Globus pallidus (tissue), 1 donor: ENCODE measurements at regions not wholly inside any gene's neighbourhood (a gene's known extent, or its start where the extent isn't known, plus 50 kb on each side); places are given as distances from the start of the nearest gene placed in this dataset.
A peak's percentile ranks its signal among the peaks of the same experiment; 100 is the strongest.

Experiments
- DNase-seq: peaks from one replicate; pipeline ENCODE4 v3.0.0-alpha.2; 2015; ENCODE audit warnings: low spot score

DNA sequence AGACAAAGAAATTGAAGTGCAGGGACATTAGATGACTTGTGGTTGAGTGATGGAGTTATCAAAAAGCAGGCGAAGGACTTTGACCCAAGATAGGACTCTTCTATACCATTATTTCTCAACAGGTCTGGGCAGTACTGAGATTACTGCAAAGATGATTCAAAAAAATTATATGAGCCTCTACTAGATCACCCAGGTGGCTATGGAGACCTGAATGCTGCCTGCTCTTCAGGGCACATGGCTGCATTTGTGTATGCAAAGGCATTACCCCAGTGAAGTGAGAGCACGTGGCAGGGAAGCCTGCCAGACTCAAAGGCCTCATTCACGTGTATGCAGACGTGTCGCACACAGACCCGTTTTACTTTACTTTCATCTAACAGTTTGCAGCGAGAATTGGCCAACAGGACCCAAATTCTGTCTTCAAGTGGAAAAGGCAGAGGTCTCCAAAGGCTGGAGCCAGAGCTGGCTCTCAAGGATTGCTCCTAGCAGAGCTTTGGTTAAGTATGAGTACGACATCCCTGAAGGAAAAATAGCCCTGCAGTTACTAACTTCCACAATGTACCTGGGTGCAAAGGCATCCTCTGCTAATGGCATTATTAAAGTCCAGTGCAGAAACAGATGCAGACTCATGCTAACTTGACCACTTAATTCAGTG lies 113.8 kb upstream of the ARMC2 start:
- no peak for DNase-seq

- no peak for DNase-seq
These were observed 112.8 kb upstream of the ARMC2 start for GRCh38 chr6:108735310-108736001.

- no peak for DNase-seq
These were observed 112.2 kb upstream of the ARMC2 start for GRCh38 chr6:108736002-108736361.

DNA sequence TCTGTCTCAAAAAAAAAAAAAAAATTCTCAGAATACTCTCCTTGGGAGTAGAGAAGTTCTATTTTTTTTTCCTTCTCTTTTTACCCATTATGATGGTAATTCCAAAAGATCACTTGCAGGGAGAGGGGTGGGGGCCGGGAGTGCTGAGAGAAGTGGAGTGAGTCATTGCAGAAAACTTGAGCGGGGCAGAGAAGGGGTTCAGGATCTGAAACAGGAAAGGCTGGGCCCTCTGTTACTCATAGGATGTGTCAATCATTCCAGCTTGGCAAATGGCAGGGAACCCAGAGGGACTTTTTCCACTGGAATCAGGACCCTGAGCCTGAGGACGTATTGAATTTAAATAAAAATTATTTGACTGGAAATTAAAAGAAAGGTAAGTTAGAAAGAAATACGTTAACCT lies 111.4 kb upstream of the ARMC2 start:
- no peak for DNase-seq

GRCh38 chr6:108737594-108738546 lies 110.4 kb upstream of the ARMC2 start:
- DNase-seq: no peak

DNA sequence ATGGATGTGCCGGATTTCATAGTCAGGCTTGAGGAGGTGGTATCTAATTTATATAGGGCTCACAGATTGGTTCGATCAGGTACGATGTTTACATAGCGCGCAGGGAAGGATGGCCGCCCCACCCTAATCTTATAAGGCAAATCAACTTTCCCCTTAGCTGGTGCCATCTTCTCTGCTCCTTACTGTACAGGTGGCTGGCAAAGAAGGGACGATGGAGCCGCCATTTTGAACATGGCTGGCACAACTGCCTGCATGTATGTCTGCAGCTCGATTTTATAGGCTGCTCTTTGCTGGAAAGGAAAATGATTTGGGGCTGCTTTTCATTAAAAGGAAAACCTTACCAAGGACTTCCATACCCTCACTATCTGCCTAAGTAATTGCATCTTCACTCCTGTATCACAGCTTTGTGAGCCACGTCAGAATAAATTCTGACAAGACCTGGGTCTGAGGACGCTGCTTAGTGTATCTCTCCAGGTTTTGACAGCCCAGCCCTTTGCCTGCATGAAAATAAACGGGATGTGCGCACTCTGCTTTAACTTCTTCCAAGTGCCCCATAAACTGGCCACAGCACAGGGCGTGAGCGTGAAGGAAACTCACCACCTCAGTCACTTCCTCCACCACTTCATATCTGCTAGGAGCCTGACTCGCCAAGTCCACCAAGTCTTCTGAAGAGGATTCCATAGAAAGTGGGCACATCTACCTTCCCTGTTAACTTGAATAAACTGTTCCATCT lies 109.4 kb upstream of the ARMC2 start:
- no peak for DNase-seq

- DNase-seq: no peak
These were observed 108.5 kb upstream of the ARMC2 start for GRCh38 chr6:108739496-108740330.

DNA sequence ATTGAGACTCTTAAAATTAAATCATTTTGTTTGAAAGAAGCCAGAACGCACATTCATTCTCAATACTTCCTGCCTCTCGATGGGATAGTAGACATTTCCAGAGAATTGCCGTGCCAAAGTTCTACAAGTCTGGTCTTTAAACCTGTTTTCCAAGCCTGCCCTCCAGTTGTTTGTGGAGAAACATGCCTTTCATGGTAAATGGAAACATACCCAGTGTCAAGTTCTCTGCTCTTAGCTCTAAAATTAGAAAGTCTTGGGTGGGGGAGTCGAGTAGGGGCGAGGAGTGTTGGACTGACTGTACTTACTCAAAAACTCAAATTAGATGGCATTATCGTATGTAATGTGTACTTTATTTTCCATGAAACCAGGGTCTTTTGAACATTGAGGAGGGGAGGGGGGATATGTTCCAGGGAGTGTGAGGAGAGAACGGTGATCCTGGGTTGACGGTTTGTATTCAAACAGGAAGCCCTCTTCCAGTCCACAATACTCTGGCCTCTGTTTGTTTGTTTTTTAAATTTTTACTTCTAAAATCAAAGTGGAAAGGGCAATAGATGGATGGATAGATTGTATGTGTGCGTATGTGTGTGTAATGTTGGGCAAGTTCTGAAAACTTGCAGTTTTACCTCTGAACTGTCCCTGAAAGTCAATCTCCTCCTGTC lies 106.8 kb upstream of the ARMC2 start:
- no peak for DNase-seq

- no peak for DNase-seq
These were observed 106.2 kb upstream of the ARMC2 start for GRCh38 chr6:108742041-108742440.

DNA sequence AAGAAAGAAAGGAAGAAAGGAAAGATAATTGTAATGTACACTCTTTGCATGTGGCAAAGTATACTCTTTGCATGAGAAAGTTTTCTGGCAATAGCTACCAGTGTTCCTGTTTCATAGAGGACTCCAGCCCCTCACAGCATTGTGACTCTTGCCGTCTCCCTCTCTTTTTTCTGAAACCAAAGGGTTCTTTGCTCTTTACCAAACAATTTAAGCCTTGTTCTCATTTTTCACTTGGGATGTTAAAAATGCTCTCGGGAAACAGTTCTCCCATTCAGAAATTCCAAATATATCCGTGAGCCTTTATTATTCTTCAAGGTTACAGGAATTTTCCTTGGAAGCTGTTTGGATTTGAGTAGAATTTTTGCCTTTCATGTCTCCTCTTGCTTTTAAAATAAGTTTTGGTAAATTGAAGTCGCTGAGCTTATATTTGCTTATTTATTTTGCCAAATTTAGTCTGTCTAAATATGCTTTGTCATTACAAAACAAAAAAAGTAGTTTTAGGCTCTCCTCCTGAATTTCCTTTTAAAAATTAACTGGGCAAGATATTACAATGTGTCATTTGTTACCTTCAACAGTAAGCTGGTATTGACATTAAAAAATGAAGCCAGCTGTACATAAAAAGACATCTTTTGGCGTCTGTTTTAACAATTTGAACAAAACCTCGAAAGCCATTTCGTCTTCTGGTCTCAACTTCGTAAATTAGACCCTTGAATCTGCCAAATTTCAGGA lies 103.8 kb upstream of the ARMC2 start:
- DNase-seq: peak; percentile 51

GRCh38 chr6:108744996-108745395 lies 103.2 kb upstream of the ARMC2 start:
- DNase-seq: peak; percentile 22

DNA sequence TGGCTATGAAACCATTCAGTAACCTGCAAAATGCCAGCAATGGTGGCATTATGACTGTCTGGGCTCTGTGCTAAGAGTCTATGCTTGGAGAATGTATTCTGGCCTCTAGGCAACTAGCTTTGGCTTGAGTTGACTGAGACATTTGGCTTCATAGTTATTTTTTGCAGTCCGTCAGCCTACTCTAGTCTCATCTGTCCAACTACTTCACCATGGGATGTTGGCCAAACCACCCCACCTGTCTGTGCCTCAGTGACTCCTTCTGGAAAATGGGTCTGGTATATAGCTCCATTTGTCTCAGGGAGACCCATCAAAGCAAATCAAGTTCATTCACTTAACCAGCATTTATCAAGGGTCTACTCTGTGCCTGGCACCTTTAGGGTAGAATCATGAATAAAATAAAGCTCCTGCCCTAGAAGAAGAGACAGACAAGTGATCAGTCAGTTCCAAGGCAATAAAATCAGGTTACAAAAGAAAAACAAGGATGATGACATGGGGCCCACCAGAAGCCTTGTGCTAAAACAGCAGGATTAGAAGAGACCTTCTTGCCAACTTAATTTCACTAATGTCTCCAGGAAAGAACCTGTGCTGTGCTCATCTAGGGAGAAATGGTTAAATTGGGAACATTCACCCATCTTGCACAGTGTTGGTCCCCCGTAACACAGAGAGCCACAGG lies 102.4 kb upstream of the ARMC2 start:
- DNase-seq: no peak

DNA sequence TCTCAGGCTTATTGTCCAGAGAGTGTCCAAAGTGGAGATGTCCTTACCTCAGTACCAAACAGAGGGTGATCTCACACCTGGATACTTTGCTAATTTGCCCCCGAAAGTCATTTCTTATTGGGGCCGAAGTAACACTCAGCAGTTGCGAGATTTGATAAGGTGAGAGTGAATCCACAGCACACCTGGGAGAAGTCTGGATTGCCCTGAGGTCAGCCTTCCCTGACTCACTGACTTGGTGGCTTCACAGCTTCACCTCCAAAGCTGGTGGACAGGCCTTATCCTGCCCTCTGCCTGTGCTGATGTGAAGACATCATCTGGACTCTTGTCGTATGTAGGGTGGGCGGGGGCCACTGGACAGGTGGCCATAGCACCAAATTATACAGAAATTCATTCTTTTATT lies 101.9 kb upstream of the ARMC2 start:
- no peak for DNase-seq

DNA sequence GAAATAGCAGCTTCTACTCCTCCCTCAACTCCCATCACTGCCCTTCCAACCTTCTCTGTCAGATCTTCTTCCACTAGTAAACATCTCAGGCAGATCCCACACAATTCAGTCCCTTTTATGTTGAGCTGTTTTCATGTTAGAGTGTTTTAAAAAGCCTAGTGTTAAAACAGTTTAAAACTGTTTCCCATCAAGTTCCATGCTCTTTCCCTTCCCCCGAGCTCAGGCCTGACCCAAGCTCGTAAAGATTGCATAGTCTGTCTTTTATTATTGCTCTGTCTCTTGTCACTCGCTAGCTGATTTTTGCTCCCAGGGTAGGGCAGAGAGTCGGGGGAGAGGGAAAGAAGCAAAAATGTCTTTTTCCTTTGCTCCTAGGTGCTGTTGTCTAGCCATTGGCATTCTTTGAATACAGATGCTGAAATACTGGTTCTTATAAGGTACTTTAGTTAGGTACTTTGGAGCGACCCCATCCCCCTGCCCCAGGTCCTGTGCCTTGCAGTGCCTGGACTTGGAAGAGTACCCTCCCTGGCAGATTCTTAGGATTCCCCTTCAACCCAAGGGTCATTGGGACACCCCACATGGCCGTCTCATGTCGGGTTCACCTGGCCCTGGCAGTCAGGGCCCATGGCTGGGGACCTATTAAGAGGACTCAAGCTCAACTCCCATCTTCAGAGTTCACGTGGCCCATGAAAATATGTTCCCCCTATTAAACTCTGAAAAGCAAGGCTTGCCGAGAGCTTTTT lies 101.2 kb upstream of the ARMC2 start:
- no peak for DNase-seq

DNA sequence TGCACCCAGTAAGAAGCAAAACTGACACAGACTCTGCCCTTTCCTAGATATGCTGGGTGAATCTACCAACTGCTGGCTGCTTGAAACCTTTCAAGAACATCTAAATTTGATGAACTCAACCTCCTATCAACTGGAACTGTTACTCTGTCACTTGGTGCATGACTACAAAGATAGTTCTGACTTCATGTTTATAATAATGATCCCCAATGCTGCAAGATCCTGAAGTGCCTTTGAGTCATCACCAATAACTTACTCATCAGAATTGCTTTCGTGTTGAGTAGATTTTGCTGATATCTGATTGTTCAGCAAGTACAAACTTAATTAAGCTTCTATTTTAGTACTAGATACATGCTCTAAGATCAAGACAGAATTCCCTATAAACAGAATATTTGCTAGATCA lies 100.2 kb upstream of the ARMC2 start:
- DNase-seq: no peak

DNA sequence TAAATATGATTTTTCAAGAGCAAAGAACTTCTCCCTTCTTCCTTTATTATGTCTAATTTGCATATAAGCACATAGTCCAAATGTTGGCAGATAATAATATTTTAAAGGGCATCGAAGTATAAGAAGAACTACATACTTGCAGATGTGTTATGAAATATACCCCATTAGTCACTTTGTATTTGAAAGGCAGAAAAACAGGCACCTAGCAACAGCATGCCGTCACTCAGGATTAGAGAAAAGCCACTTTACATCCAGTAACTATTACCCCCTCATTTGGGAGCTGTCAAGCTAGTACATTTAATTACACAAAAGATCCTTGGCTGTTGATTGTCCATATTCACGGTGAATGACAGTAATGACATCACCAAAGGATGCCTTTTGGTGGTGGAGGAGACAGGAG lies 99.3 kb upstream of the ARMC2 start:
- no peak for DNase-seq

- no peak for DNase-seq
These were observed 97.4 kb upstream of the ARMC2 start for GRCh38 chr6:108750801-108751200.

- DNase-seq: no peak
These were observed 96.9 kb upstream of the ARMC2 start for GRCh38 chr6:108751282-108751681.
